K562 (cell line): ENCODE measurements at regions not wholly inside any gene's neighbourhood (a gene's known extent, or its start where the extent isn't known, plus 50 kb on each side); places are given as distances from the start of the nearest gene placed in this dataset.

Experiments used
- ASH1L ChIP-seq: fragments of 450-650 bp; IDR thresholded peaks from 2 replicates; pipeline ENCODE4 v1.6.1; 2018; ENCODE audit warnings: borderline replicate concordance, mild to moderate bottlenecking, low read depth; ENCODE audit not compliant: partially characterized antibody
- ATF7 ChIP-seq: fragments of 450-650 bp; IDR thresholded peaks from 2 replicates; pipeline ENCODE4 v1.7.1; 2014; ENCODE audit warnings: mild to moderate bottlenecking, moderate library complexity
- CBFA2T2 ChIP-seq: fragments of 450-650 bp; conservative IDR thresholded peaks from 2 replicates; pipeline ENCODE4 v1.6.1; 2017; ENCODE audit warnings: mild to moderate bottlenecking
- CHAMP1 ChIP-seq: fragments of 450-650 bp; IDR thresholded peaks from 2 replicates; pipeline ENCODE4 v1.6.1; 2016; ENCODE audit warnings: mild to moderate bottlenecking
- KAT8 ChIP-seq: fragments of 450-650 bp; IDR thresholded peaks from 2 replicates; pipeline ENCODE4 v1.6.1; 2016; ENCODE audit warnings: low read depth, mild to moderate bottlenecking
- MCM5 ChIP-seq: fragments of 450-650 bp; IDR thresholded peaks from 2 replicates; pipeline ENCODE4 v1.6.1; 2016; ENCODE audit warnings: low read depth
- MYBL2 ChIP-seq, 2 experiments: fragments of 450-650 bp in 1 of 2; sonication (generic) in 1 of 2; formaldehyde crosslinking in 1 of 2; IDR thresholded peaks; 2 replicates each; pipeline versions ENCODE4 v1.6.1 to v1.8.1; 2017 to 2022; ENCODE audit warnings: borderline replicate concordance in 1 of 2, inconsistent platforms in 1 of 2, low read depth in 1 of 2, mild to moderate bottlenecking in 1 of 2, missing genetic modification reagents in 1 of 2, moderate library complexity in 1 of 2
- NFRKB ChIP-seq: fragments of 450-650 bp; IDR thresholded peaks from 2 replicates; pipeline ENCODE4 v1.6.1; 2016; ENCODE audit warnings: low read depth
- POLR2AphosphoS2 ChIP-seq: IDR thresholded peaks from 2 replicates; pipeline ENCODE4 v1.6.1; 2012; ENCODE audit warnings: low read length, improper control_type of control experiment
- PREB ChIP-seq: sonication (generic); formaldehyde crosslinking; IDR thresholded peaks from 2 replicates; pipeline ENCODE4 v1.8.1; 2023; ENCODE audit warnings: mild to moderate bottlenecking, missing genetic modification reagents
- SMARCE1 ChIP-seq: fragments of 450-650 bp; IDR thresholded peaks from 2 replicates; pipeline ENCODE4 v1.7.1; 2016; ENCODE audit warnings: mild to moderate bottlenecking
- ZBTB34 ChIP-seq: fragments of 250-450 bp; sonication (Bioruptor Pico); IDR thresholded peaks from 2 replicates; pipeline ENCODE4 v1.8.0; 2021; ENCODE audit warnings: mild to moderate bottlenecking, moderate library complexity
- ZBTB5 ChIP-seq: fragments of 450-650 bp; IDR thresholded peaks from 2 replicates; pipeline ENCODE4 v1.6.1; 2017; ENCODE audit warnings: antibody characterized with exemption
- ZNF584 ChIP-seq: fragments of 200-800 bp; sonication (Bioruptor generic); IDR thresholded peaks from 2 replicates; pipeline ENCODE4 v1.6.1; 2016; ENCODE audit warnings: low read depth, mild to moderate bottlenecking, missing genetic modification characterization, missing compliant biosample characterization
- ZSCAN29 ChIP-seq: fragments of 450-650 bp; IDR thresholded peaks from 2 replicates; pipeline ENCODE4 v1.6.1; 2017

GRCh38 chr10:78750418-78750817 is 318.3 kb upstream of the ZMIZ1 start (continued):
- TF ChIP-seq ASH1L = peak; percentile 33
- no peak for TF ChIP-seq ZBTB34 (CRISPR knock-in tag)
- no peak for TF ChIP-seq CHAMP1
- TF ChIP-seq NFRKB = peak; percentile 72
- TF ChIP-seq ZNF584 = no peak
- peak; percentile 80 for TF ChIP-seq ZBTB5
- TF ChIP-seq MYBL2 (IDR thresholded peaks at IDR 0.05; ENCODE audit: low read depth) = no peak
- TF ChIP-seq MYBL2 (CRISPR knock-in tag; IDR thresholded peaks at IDR 0.05; ENCODE audit: borderline replicate concordance) = no peak
- TF ChIP-seq KAT8 = no peak
- TF ChIP-seq ZSCAN29 = no peak
- no peak for TF ChIP-seq POLR2AphosphoS2
- TF ChIP-seq CBFA2T2 = 0 out of 2 replicates have a peak, but pooled peaks have one; percentile 10
- 0 out of 2 replicates have a peak, but pooled peaks have one; percentile 22 for TF ChIP-seq ATF7
- no peak for TF ChIP-seq SMARCE1
- TF ChIP-seq PREB (CRISPR knock-in tag) = no peak
- no peak for TF ChIP-seq MCM5
- TF ChIP-seq, all 486 proteins: peak for 6
